ENCODE measurements at regions not wholly inside any gene's neighbourhood (a gene's known extent, or its start where the extent isn't known, plus 50 kb on each side); places are given as distances from the start of the nearest gene placed in this dataset.

- no peak for DNase-seq (ENCODE audit: low read depth)
Measured at GRCh38 chr2:152867397-152867796, 149.0 kb downstream of the ARL6IP6 start.

DNA sequence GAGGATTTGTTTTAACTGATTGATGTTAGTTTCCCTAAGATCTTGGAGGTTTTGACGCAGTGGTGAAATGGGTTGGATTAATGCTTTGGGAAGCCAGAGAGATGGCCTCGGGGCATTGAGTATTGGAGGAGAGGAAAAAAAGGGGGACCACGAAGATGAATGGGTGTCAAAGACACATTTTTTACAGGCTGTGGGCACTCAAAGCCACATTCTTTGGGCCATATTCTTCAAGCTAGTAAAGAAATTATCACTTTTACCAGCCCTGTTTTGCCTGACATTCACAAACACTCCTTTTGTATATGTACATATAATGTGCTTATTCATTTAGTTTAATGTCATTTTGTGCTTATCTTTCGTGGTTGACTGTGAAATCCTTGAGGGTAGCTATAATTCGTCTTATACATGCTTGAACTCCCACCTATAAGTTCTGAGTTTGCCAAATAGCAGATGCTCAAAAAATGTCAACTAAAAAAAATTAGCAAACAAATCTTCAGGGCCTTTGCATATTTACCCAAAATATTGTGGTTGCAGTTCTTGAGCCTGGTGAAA is 146.3 kb downstream of the ARL6IP6 start:
- DNase-seq (ENCODE audit: low read depth) = no peak

DNA sequence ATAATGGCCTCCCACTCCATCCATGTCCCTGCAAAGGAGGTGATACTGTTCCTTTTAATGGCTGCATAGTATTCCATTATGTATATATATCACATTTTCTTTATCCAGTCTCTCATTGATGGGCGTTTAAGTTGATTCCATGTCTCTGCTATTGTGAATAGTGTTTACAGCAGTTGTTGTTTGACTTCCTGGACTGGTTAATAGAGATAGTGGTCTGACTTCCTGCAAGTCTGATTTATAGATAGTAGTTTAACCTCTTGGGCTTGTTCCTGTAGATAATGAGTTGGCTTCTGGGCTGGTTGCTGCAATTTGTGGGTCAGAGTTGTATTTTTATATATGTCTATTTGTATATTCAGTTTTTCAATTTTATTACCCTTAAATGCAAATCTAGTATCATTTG is 145.4 kb downstream of the ARL6IP6 start:
- no peak for DNase-seq (ENCODE audit: low read depth)

DNA sequence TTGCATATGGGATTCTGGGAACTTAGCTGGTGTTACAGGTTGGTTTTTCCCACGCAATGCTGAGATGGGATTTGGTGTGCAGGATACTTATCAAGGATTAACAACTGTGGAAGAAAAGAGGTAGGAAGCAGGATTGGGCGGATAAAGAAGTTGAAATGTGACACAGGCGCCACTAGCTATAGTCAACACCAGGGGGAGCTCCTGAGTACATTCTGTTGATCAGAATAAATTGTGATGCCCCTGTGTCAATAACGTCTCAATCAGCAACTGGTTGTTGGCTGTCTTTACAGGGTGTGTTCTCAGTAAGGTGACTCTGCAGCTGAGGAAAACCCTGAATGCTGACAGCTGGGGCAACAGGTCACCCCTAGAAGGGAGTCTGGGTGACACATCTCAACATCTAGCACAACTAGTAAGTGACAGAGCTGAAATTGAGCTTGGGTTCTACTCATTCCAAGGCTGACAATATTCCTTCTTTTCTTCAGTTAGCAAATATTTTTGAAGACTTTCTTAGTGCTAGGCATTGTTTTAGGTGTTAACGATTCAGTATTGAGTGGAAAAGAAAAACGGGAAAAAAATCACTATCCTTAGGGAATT is 143.0 kb downstream of the ARL6IP6 start:
- no peak for DNase-seq (ENCODE audit: low read depth)

DNA sequence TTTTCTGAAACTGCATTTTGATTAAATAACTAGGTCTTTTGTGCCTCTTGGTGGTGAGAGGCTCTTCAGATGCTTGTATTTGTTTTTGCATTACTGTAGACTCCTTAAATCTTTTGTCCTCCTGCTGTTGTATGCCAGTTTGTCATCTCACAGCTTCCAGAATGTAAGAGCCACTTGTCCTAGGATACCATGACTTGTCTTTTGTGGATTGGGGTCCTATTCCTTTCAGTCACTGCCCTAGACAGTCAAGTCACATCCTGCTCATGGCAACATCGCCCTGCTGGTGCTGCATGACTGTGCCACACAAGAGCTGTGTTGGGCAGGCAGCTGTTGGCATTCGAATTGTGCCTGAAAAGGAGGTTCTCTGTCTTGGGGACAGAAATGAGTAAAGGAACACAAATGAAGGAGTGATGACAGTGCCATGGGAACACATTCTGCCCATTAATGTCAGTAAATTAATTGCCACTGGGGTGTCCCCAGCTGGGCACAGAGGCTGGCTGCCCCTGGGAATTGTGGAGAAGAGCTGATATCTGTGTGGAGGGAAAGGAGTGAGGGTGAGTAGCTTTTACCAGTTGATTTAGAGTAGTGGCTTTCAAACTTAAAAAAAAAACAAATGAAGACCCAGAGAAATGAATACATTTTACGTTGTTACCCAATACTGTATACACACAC is 140.3 kb downstream of the ARL6IP6 start:
- no peak for DNase-seq (ENCODE audit: low read depth)

- no peak for DNase-seq (ENCODE audit: low read depth)
Measured at GRCh38 chr2:152846697-152847470, 128.5 kb downstream of the ARL6IP6 start.

GRCh38 chr2:152835674-152836073 is 117.3 kb downstream of the ARL6IP6 start:
- DNase-seq (ENCODE audit: low read depth) = no peak

DNA sequence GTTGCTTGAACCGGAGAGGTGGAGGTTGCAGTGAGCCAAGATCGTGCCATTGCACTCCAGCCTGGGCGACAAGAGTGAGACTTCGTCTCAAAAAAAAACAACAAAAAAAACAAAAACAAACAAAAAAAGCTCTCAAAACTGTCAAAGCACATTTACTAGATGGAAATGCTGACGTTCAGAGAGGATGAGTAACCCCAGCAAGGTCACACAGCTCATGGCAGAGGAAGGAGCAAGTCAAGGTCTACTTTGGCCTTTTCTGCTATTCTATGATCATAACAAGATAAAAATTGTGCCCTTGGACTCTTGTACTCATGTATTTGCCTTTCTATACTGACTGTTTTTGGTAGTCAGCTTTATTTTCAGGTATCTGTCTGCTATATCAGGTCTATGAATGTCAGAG is 109.5 kb downstream of the ARL6IP6 start:
- no peak for DNase-seq (ENCODE audit: low read depth)

GRCh38 chr2:152826581-152827279 is 108.3 kb downstream of the ARL6IP6 start:
- no peak for DNase-seq (ENCODE audit: low read depth)

DNA sequence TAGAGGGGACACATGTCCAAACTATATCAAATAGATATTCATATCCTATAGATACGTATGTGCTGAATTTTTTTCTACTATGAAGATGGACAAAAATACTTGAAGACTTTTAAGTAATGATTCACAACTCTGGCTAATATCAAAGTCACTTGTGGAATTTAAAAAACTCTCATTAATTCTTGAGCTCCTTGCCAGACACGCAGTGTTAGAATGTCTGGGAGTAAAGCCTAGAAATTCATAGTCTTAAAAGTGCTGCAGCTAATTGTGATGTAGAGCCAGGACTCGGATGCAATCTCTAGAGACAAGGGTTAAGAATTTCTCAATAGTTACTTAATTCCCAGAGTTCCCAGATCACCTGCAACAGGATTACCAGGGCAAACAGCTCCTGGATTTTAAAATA is 107.4 kb downstream of the ARL6IP6 start:
- no peak for DNase-seq (ENCODE audit: low read depth)

GRCh38 chr2:152823905-152824304 is 105.5 kb downstream of the ARL6IP6 start:
- DNase-seq (ENCODE audit: low read depth) = no peak

- DNase-seq (ENCODE audit: low read depth) = no peak
Measured at GRCh38 chr2:152822676-152823075, 104.3 kb downstream of the ARL6IP6 start.

DNA sequence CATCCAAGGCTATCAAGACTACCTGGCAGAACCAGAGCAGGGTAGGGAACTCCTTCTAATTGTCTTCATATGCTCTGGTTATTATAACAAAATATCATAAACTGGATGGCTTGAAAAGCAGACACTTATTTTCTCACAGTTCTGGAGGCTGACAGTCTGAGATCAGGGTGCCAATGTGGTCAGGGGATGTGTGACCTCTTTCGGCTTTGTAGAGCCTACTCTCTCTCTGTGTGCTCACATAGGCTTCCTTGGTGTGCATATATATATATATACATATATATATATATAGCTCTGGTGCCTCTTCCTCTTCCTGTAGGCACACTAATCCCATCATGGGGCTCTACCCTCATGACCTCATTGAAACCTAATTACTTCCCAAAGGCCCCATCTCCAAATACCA is 101.6 kb downstream of the ARL6IP6 start:
- DNase-seq (ENCODE audit: low read depth) = no peak

- DNase-seq (ENCODE audit: low read depth) = no peak
Measured at GRCh38 chr2:152815634-152816257, 97.3 kb downstream of the ARL6IP6 start.

DNA sequence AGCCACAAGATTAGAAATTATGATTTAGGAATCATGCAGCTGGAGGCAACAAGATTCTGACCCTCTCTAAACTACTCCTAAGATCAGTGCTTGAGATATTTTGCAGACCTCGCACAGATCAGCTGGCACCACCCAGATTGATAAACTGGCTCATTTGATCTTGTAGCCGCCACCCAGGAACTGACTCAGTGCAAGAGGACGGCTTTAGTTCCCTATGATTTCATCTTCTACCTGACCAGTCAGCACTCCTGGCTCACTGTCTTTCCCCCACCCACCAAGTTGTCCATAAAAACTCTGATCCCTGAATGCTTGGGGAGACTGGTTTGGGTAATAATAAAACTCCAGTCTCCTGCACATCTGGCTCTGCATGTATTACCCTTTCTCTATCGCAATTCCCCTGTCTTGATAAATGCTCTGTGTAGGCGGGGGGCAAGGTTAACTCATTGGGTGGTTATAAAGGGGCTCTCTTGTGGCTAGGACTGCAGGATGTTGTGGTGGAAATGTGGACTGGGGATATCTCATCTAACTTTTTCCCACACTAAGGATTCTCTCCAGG is 96.1 kb downstream of the ARL6IP6 start:
- no peak for DNase-seq (ENCODE audit: low read depth)

- DNase-seq (ENCODE audit: low read depth) = no peak
Measured at GRCh38 chr2:152813351-152813750, 94.9 kb downstream of the ARL6IP6 start.

Data from activated T-helper 9 cell treated with anti-CD3 and anti-CD28 coated beads, Interleukin-2, amount 50 U/mL, for 16 hours (primary cell).